SK-N-MC (cell line): ENCODE measurements at regions not wholly inside any gene's neighbourhood (a gene's known extent, or its start where the extent isn't known, plus 50 kb on each side); places are given as distances from the start of the nearest gene placed in this dataset.

Experiments used
- EZH2 ChIP-seq: fragments of 200-600 bp; sonication (generic); IDR thresholded peaks from one replicate; pipeline ENCODE4 v1.6.1; 2017; ENCODE audit warnings: antibody characterized with exemption
- FOXP2 ChIP-seq: optimal IDR thresholded peaks from 2 replicates; pipeline ENCODE3; 2011; ENCODE audit warnings: mild to moderate bottlenecking, moderate library complexity; ENCODE audit not compliant: insufficient read depth; ENCODE audit errors: extremely low read length, control extremely low read depth
- POLR2AphosphoS5 ChIP-seq: IDR thresholded peaks from 2 replicates; pipeline ENCODE4 v1.6.1; 2012; ENCODE audit warnings: mild to moderate bottlenecking, low read depth, low read length, borderline replicate concordance

DNA sequence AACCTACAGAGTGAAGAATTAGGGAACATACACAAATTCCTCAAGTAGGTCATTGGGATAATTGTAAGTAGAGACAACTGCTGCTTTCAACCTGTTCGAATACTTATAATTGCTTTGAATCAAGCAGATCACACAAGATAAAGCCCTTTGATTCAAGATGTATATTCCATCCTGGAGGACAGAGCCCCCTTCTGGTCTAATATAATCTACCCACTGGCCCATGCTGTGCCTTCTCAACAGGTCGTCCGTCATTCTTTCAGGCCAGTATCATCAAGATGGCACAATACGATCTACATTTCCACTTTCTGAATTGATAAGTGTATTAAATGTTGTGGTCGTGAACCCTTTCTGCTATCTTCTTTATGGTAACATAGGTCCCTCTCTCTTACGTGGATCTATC lies 387.0 kb upstream of the CDH19 start:
- TF ChIP-seq EZH2 = no peak
- no peak for TF ChIP-seq POLR2AphosphoS5
- TF ChIP-seq FOXP2 = no peak
